ENCODE measurements at regions not wholly inside any gene's neighbourhood (a gene's known extent, or its start where the extent isn't known, plus 50 kb on each side); places are given as distances from the start of the nearest gene placed in this dataset.

DNA sequence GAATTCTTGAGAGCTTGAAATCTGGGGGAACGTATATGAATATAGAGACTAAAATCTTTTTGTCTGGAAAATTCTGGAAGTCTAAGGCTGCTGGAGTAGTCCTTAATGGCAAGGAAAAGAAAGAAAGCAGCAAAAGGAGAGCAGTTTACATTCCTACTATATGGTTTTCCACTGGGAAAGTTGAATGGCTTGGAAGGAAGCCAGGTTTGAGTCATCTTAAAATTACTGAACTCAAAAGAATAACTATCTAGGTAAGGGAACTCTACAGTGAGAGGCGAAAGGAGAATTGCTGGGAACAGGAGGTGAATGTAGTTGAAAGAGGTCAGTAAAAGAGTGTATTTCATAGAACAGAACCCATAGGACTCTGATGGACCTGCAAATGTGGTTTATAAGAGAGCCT lies 258.1 kb upstream of the EDIL3 start:
- no peak for TF ChIP-seq CTCF (IDR thresholded peaks at IDR 0.05)
- DNase-seq, result no peak
- H3K27ac Mint-ChIP-seq, result no peak overlapping the region
- peaks cover 3% of the 10 kb centered on the region; the same call in 1 of the 2 replicates for H3K27me3 Mint-ChIP-seq (ENCODE audit: insufficient read depth)
- no peaks in the 10 kb centered on the region for H3K36me3 Mint-ChIP-seq (ENCODE audit: low read depth)
- H3K9me3 Mint-ChIP-seq, result no peaks in the 10 kb centered on the region; the same call in 1 of the 2 replicates
- H3K4me1 Mint-ChIP-seq (ENCODE audit: low read depth), result no peaks in the 10 kb centered on the region
- no peak overlapping the region for H3K4me3 Mint-ChIP-seq

GRCh38 chr5:84642324-84642723 lies 257.6 kb upstream of the EDIL3 start:
- TF ChIP-seq CTCF (IDR thresholded peaks at IDR 0.05), result no peak

GRCh38 chr5:84637662-84638375 lies 253.1 kb upstream of the EDIL3 start:
- Mint-ChIP-seq H3K27ac (no peak overlapping the region), H3K9me3 (peaks cover 3% of the 10 kb centered on the region; the same call in 1 of the 2 replicates), H3K27me3 (ENCODE audit: insufficient read depth) (peaks cover 3% of the 10 kb centered on the region; the same call in 1 of the 2 replicates), H3K36me3 (ENCODE audit: low read depth) (no peaks in the 10 kb centered on the region), H3K4me3 (no peak overlapping the region), H3K4me1 (ENCODE audit: low read depth) (no peaks in the 10 kb centered on the region)
- TF ChIP-seq CTCF (IDR thresholded peaks at IDR 0.05), result no peak
- DNase-seq, result no peak

More at GRCh38 chr5:84642324-84642723, 257.6 kb upstream of the EDIL3 start:
- no peak for DNase-seq
- H3K4me1 Mint-ChIP-seq (ENCODE audit: low read depth), result no peaks in the 10 kb centered on the region
- H3K4me3 Mint-ChIP-seq, result no peak overlapping the region
- H3K36me3 Mint-ChIP-seq (ENCODE audit: low read depth), result no peaks in the 10 kb centered on the region
- no peaks in the 10 kb centered on the region; the same call in 1 of the 2 replicates for H3K9me3 Mint-ChIP-seq
- H3K27ac Mint-ChIP-seq, result no peak overlapping the region
- peaks cover 3% of the 10 kb centered on the region; the same call in 1 of the 2 replicates for H3K27me3 Mint-ChIP-seq (ENCODE audit: insufficient read depth)

DNA sequence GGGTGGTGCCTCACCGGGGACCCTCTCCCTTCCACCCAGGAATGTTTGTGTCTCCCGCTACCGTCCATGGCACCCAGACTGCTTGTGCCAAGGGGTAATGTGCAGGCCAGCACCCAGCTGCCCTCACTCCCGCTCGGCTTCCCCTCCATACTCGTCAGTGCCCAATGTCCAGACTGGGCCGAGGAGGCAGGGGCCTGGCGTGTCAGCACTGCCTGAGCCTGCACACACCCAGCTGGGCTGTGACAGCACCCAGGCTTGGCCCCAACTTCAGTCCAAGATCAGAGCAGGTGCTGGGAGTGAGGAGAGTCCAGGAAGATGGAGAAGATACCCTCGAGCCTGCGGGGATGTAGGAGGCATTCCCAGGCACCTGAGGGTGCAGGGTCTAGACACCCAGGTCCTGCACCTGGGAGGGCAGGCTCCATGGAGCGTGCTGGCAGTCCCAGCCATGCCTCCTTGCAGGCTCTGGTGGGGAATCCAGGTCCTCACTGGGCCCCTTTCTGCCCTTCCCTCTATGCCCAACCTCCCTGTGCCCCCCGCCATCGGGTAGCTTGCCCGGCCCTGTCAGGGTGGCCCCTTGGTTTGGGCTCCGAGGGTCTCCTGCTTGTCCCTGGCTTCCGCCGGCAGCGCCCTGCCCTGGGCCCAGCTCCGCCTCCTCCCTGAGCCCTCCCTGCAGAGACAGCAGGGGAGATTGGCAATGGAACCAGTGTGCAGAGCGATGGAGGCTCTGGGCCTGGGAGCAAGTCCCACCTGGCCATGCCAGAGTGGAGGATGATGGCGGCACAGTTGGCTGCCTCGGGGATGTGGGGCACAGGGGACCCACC lies 250.8 kb upstream of the EDIL3 start:
- Mint-ChIP-seq H3K4me3 (no peak overlapping the region), H3K36me3 (ENCODE audit: low read depth) (no peaks in the 10 kb centered on the region), H3K9me3 (peaks cover 4% of the 10 kb centered on the region; the same call in 1 of the 2 replicates), H3K27ac (no peak overlapping the region), H3K27me3 (ENCODE audit: insufficient read depth) (peaks cover 1% of the 10 kb centered on the region; the same call in 1 of the 2 replicates), H3K4me1 (ENCODE audit: low read depth) (no peaks in the 10 kb centered on the region)
- no peak for DNase-seq
- no peak for TF ChIP-seq CTCF (IDR thresholded peaks at IDR 0.05)

- DNase-seq, result no peak
- H3K27ac Mint-ChIP-seq, result no peak overlapping the region
- peaks cover 1% of the 10 kb centered on the region; the same call in 1 of the 2 replicates for H3K27me3 Mint-ChIP-seq (ENCODE audit: insufficient read depth)
- no peaks in the 10 kb centered on the region for H3K36me3 Mint-ChIP-seq (ENCODE audit: low read depth)
- no peak for TF ChIP-seq CTCF (IDR thresholded peaks at IDR 0.05)
- peak overlapping the region; percentile 48; the same call in 1 of the 2 replicates for H3K4me3 Mint-ChIP-seq
- no peaks in the 10 kb centered on the region for H3K4me1 Mint-ChIP-seq (ENCODE audit: low read depth)
- peaks cover 8% of the 10 kb centered on the region; the same call in 1 of the 2 replicates for H3K9me3 Mint-ChIP-seq
These were observed 249.6 kb upstream of the EDIL3 start for GRCh38 chr5:84634256-84634655.
